Astrocyte (in vitro differentiated cells and primary cell): ENCODE measurements at regions not wholly inside any gene's neighbourhood (a gene's known extent, or its start where the extent isn't known, plus 50 kb on each side); places are given as distances from the start of the nearest gene placed in this dataset.

Experiments
- CTCF ChIP-seq: IDR thresholded peaks from 2 replicates; pipeline ENCODE4 v1.5.1; 2011; ENCODE audit warnings: low read depth, mild to moderate bottlenecking, inconsistent platforms, low read length, moderate library complexity; ENCODE audit not compliant: insufficient read depth
- EZH2 ChIP-seq: IDR thresholded peaks from 2 replicates; pipeline ENCODE4 v1.6.1; 2012; ENCODE audit warnings: mild to moderate bottlenecking, low read length, inconsistent platforms; ENCODE audit not compliant: insufficient read depth

GRCh38 chr7:131268906-131269305, 58.8 kb upstream of the MKLN1 start:
- no peak for TF ChIP-seq CTCF
- TF ChIP-seq EZH2, result no peak
